IMR-90 (cell line): ENCODE measurements at regions not wholly inside any gene's neighbourhood (a gene's known extent, or its start where the extent isn't known, plus 50 kb on each side); places are given as distances from the start of the nearest gene placed in this dataset.

Source experiments
- ATAC-seq: fragments of 200-7000 bp; cut with Tn5 transposase; 2 replicates; pipeline ENCODE4 v1.9.1; 2020; ENCODE audit warnings: low read depth, mild to moderate bottlenecking, moderate library complexity
- BruUV-seq: library from RNA; stranded (reverse); fragments of 400-500 nt; replicated peaks from 2 replicates; lab custom pipeline; 2021; lab: Mats Ljungman, UMichigan
- CTCF ChIA-PET: fragments of 300-600 bp; formaldehyde crosslinking; extraction: SDS; loops from one replicate; lab custom pipeline; 2021; ENCODE audit warnings: antibody characterized with exemption; lab: Yijun Ruan, JAX
- POLR2A ChIA-PET: fragments of 300-600 bp; sonication (Branson Sonifier 250); formaldehyde crosslinking; loops from one replicate; lab custom pipeline; 2022; ENCODE audit warnings: antibody characterized with exemption; ENCODE audit not compliant: unreplicated experiment; lab: Charles Lee
- DNase-seq: peaks from one replicate; pipeline ENCODE4 v3.0.0; 2013
- H2AFZ ChIP-seq: replicated peaks from 2 replicates; pipeline ENCODE3; 2013; ENCODE audit warnings: low read length, mild to moderate bottlenecking; ENCODE audit not compliant: poor library complexity
- H2AK5ac ChIP-seq: 2 replicates; pipeline ENCODE4 v1.6.1; 2013; ENCODE audit warnings: low read depth, low read length, inconsistent platforms
- H2AK9ac ChIP-seq: replicated peaks from 2 replicates; pipeline ENCODE3; 2013; ENCODE audit warnings: mild to moderate bottlenecking, low read depth, low read length, moderate library complexity; ENCODE audit not compliant: poor library complexity
- H2BK120ac ChIP-seq: 2 replicates; pipeline ENCODE4 v1.6.1; 2013; ENCODE audit warnings: low read depth, low read length, inconsistent platforms
- H2BK15ac ChIP-seq: 3 replicates; pipeline ENCODE4 v1.6.1; 2013; ENCODE audit warnings: low read depth, low read length, inconsistent platforms
- H2BK20ac ChIP-seq: 2 replicates; pipeline ENCODE4 v1.6.1; 2013; ENCODE audit warnings: low read depth, mild to moderate bottlenecking, inconsistent platforms, low read length, moderate library complexity
- H2BK5ac ChIP-seq: 2 replicates; pipeline ENCODE4 v1.6.1; 2013; ENCODE audit warnings: mild to moderate bottlenecking, low read depth, low read length, inconsistent platforms; ENCODE audit not compliant: poor library complexity, severe bottlenecking
- H3K14ac ChIP-seq: replicated peaks from 2 replicates; pipeline ENCODE4 v1.6.1; 2013; ENCODE audit warnings: low read depth, low read length, inconsistent platforms
- H3K18ac ChIP-seq: 2 replicates; pipeline ENCODE4 v1.6.1; 2013; ENCODE audit warnings: low read depth, low read length, control low read depth
- H3K23ac ChIP-seq: 2 replicates; pipeline ENCODE4 v1.6.1; 2013; ENCODE audit warnings: low read depth, low read length, inconsistent platforms
- H3K27ac ChIP-seq: 2 replicates; pipeline ENCODE4 v1.5.1; 2013; ENCODE audit warnings: mild to moderate bottlenecking, control low read depth, low read length; ENCODE audit not compliant: insufficient read depth
- H3K27me3 ChIP-seq: 2 replicates; pipeline ENCODE4 v1.6.1; 2013; ENCODE audit warnings: low read length; ENCODE audit not compliant: control insufficient read depth, insufficient read depth
- H3K36me3 ChIP-seq: 2 replicates; pipeline ENCODE4 v1.6.1; 2013; ENCODE audit warnings: low read length, mixed read lengths; ENCODE audit not compliant: control insufficient read depth, insufficient read depth
- H3K4ac ChIP-seq: 2 replicates; pipeline ENCODE4 v1.6.1; 2013; ENCODE audit warnings: low read depth, low read length, inconsistent platforms
- H3K4me1 ChIP-seq: 2 replicates; pipeline ENCODE4 v1.6.1; 2013; ENCODE audit warnings: low read length, mixed read lengths; ENCODE audit not compliant: control insufficient read depth, insufficient read depth
- H3K4me2 ChIP-seq: 2 replicates; pipeline ENCODE4 v1.6.1; 2013; ENCODE audit warnings: low read depth, mild to moderate bottlenecking, control low read depth, low read length, moderate library complexity
- H3K4me3 ChIP-seq: 2 replicates; pipeline ENCODE4 v1.5.1; 2013; ENCODE audit warnings: low read depth, mild to moderate bottlenecking, control low read depth, low read length, moderate library complexity; ENCODE audit not compliant: insufficient read depth
- H3K56ac ChIP-seq: 2 replicates; pipeline ENCODE4 v1.6.1; 2013; ENCODE audit warnings: low read length, inconsistent platforms; ENCODE audit not compliant: insufficient read depth; ENCODE audit errors: extremely low read depth
- H3K79me1 ChIP-seq, 2 experiments: 2 replicates each; pipeline ENCODE4 v1.6.1; 2013; ENCODE audit warnings: low read length in 2 of 2, inconsistent platforms in 1 of 2, low read depth in 1 of 2
- H3K9ac ChIP-seq: 2 replicates; pipeline ENCODE4 v1.6.1; 2013; ENCODE audit warnings: low read depth, low read length, control low read depth
- H3K9me1 ChIP-seq: 2 replicates; pipeline ENCODE4 v1.6.1; 2013; ENCODE audit warnings: low read length, inconsistent platforms; ENCODE audit not compliant: insufficient read depth
- H3K9me3 ChIP-seq: 2 replicates; pipeline ENCODE4 v1.6.1; 2013; ENCODE audit warnings: low read length; ENCODE audit not compliant: control insufficient read depth, insufficient read depth
- H4K20me1 ChIP-seq: 2 replicates; pipeline ENCODE4 v1.6.1; 2013; ENCODE audit warnings: low read length, inconsistent platforms; ENCODE audit not compliant: insufficient read depth
- H4K5ac ChIP-seq: 2 replicates; pipeline ENCODE4 v1.6.1; 2013; ENCODE audit warnings: mild to moderate bottlenecking, low read depth, low read length, control low read depth
- H4K8ac ChIP-seq, 2 experiments: 2 replicates each; pipeline ENCODE4 v1.6.1; 2013; ENCODE audit warnings: low read depth in 2 of 2, low read length in 2 of 2, control low read depth in 1 of 2, inconsistent platforms in 1 of 2
- H4K91ac ChIP-seq: 2 replicates; pipeline ENCODE4 v1.6.1; 2013; ENCODE audit warnings: low read depth, low read length, inconsistent platforms; ENCODE audit not compliant: insufficient read depth
- BHLHE40 ChIP-seq: fragments of 150-350 bp; IDR thresholded peaks from 2 replicates; pipeline ENCODE4 v1.6.1; 2016; ENCODE audit warnings: mild to moderate bottlenecking, low read depth, low read length
- CEBPB ChIP-seq: IDR thresholded peaks from 2 replicates; pipeline ENCODE4 v1.6.1; 2012; ENCODE audit warnings: low read depth, low read length, improper control_type of control experiment
- CHD1 ChIP-seq: IDR thresholded peaks from 2 replicates; pipeline ENCODE4 v1.6.1; 2012; ENCODE audit warnings: low read depth, low read length, improper control_type of control experiment
- CTCF ChIP-seq: conservative IDR thresholded peaks from 2 replicates; pipeline ENCODE4 v1.5.1; 2012; ENCODE audit warnings: mild to moderate bottlenecking, low read depth, low read length, improper control_type of control experiment
- ELK1 ChIP-seq: fragments of 150-350 bp; IDR thresholded peaks from 2 replicates; pipeline ENCODE4 v1.6.1; 2016; ENCODE audit warnings: low read depth, mild to moderate bottlenecking, low read length, moderate library complexity, borderline replicate concordance
- FOS ChIP-seq: fragments of 150-350 bp; IDR thresholded peaks from 2 replicates; pipeline ENCODE4 v1.6.1; 2016; ENCODE audit warnings: low read depth, low read length
- MXI1 ChIP-seq: IDR thresholded peaks from 2 replicates; pipeline ENCODE4 v1.6.1; 2012; ENCODE audit warnings: low read depth, mild to moderate bottlenecking, low read length, moderate library complexity, borderline replicate concordance
- NFE2L2 ChIP-seq: fragments of 150-350 bp; IDR thresholded peaks from 2 replicates; pipeline ENCODE4 v1.6.1; 2016; ENCODE audit warnings: low read depth, mild to moderate bottlenecking, low read length
- POLR2A ChIP-seq: IDR thresholded peaks from 2 replicates; pipeline ENCODE4 v1.6.1; 2012; ENCODE audit warnings: mild to moderate bottlenecking, low read depth, low read length
- RAD21 ChIP-seq: IDR thresholded peaks from 2 replicates; pipeline ENCODE4 v1.6.1; 2012; ENCODE audit warnings: low read length, improper control_type of control experiment
- RCOR1 ChIP-seq: IDR thresholded peaks from 2 replicates; pipeline ENCODE4 v1.6.1; 2012; ENCODE audit warnings: mild to moderate bottlenecking, low read length, improper control_type of control experiment; ENCODE audit not compliant: insufficient replicate concordance
- USF2 ChIP-seq: fragments of 150-350 bp; IDR thresholded peaks from 2 replicates; pipeline ENCODE4 v1.6.1; 2017; ENCODE audit warnings: mild to moderate bottlenecking, antibody characterized with exemption, low read length, low read depth
- WGBS, 2 experiments: methylation state at CpG; one replicate each; pipeline versions ENCODE4 v1.1.5 to v1.1.7; 2013; ENCODE audit warnings: missing lambda C conversion rate in 2 of 2; ENCODE audit not compliant: insufficient read length in 1 of 2; ENCODE audit errors: extremely low coverage in 2 of 2; 5-methylcytosine and 5-hydroxymethylcytosine counted together
- dilution Hi-C: fragments of 300-500 bp; cut with HindIII; formaldehyde crosslinking; loops from one replicate; pipeline ENCODE4 v1.14.3; 2018; ENCODE audit warnings: low sequenced_read_pairs; ENCODE audit not compliant: unreplicated experiment
- in situ Hi-C: fragments of 300-500 bp; cut with MboI; formaldehyde crosslinking; loops from 3 replicates; pipeline ENCODE4 v1.14.3; 2019; ENCODE audit warnings: low sequenced_read_pairs, inconsistent platforms, mixed read lengths
- intact Hi-C: fragments of 100-400 bp; cut with micrococcal nuclease; formaldehyde crosslinking; loops from 2 replicates; pipeline ENCODE4 v1.10.0; 2022

GRCh38 chr1:244151537-244151936 is 100.5 kb downstream of the ZBTB18 start:
- H3K4me2 ChIP-seq: no peak overlapping the region
- no peak overlapping the region for H4K5ac ChIP-seq
- no peak overlapping the region for H2BK20ac ChIP-seq
- no peaks in the 10 kb centered on the region for H3K27me3 ChIP-seq
- H3K56ac ChIP-seq: no peak overlapping the region
- no peak overlapping the region for H3K18ac ChIP-seq
- intact Hi-C loops (no loop called here), dilution Hi-C loops (no loop called here), in situ Hi-C loops (no loop called here)
- no peak overlapping the region for H2AK5ac ChIP-seq
- H2AK9ac ChIP-seq: no peak overlapping the region
- no peaks in the 10 kb centered on the region for H3K9me3 ChIP-seq
- no TSS peak for BruUV-seq
- no peak overlapping the region for H2BK5ac ChIP-seq
- H3K79me1 ChIP-seq: no peaks in the 10 kb centered on the region
- DNase-seq (no peak), ATAC-seq (no peak)
- no CpG with 5 or more reads among the region's 4 CpGs for WGBS, 2 experiments
- H3K36me3 ChIP-seq: no peaks in the 10 kb centered on the region
- no peak overlapping the region for H4K8ac ChIP-seq
- no peak overlapping the region for H3K27ac ChIP-seq
- no peak overlapping the region for H2BK120ac ChIP-seq
- no peak overlapping the region for H3K14ac ChIP-seq
- CTCF ChIA-PET: no interaction called here
- no peak overlapping the region for H2AFZ ChIP-seq
- H3K9ac ChIP-seq: no peak overlapping the region
- H3K4ac ChIP-seq: no peak overlapping the region
- H3K4me1 ChIP-seq: peaks cover 4% of the 10 kb centered on the region; the same call in 1 of the 2 replicates
- no peak overlapping the region for H3K23ac ChIP-seq
- H4K91ac ChIP-seq: no peak overlapping the region
- H2BK15ac ChIP-seq: no peak overlapping the region
- no peak for TF ChIP-seq CTCF
- TF ChIP-seq NFE2L2: no peak
- TF ChIP-seq CEBPB: no peak
- TF ChIP-seq RAD21: no peak
- no peak for TF ChIP-seq MXI1
- no peak for TF ChIP-seq BHLHE40
- no peak for TF ChIP-seq POLR2A
- TF ChIP-seq USF2: no peak
- TF ChIP-seq ELK1: no peak
- no peak for TF ChIP-seq RCOR1
- TF ChIP-seq FOS: no peak
- no peak for TF ChIP-seq CHD1
- POLR2A ChIA-PET: no interaction called here
- no peaks in the 10 kb centered on the region for H4K20me1 ChIP-seq
- no peaks in the 10 kb centered on the region; the same call in 1 of the 2 replicates for H3K9me1 ChIP-seq
- no peak overlapping the region for H3K4me3 ChIP-seq
